H7 (cell line): ENCODE measurements at regions not wholly inside any gene's neighbourhood (a gene's known extent, or its start where the extent isn't known, plus 50 kb on each side); places are given as distances from the start of the nearest gene placed in this dataset.
"Not testable (repeated sequence)": the region's sequence is repeated elsewhere in the genome, so short reads cannot be mapped to it uniquely, and the experiment has no call there.

Experiments
- DNase-seq: peaks from one replicate; pipeline ENCODE4 v3.0.0; 2012
- H3K27me3 ChIP-seq: 2 replicates; pipeline ENCODE4 v1.6.0; 2011; ENCODE audit warnings: mild to moderate bottlenecking, low read length; ENCODE audit not compliant: control insufficient read depth, insufficient read depth
- H3K36me3 ChIP-seq: replicated peaks from 2 replicates; pipeline ENCODE4 v1.5.1; 2011; ENCODE audit warnings: low read length; ENCODE audit not compliant: control insufficient read depth, insufficient read depth
- H3K4me3 ChIP-seq: 2 replicates; pipeline ENCODE4 v1.5.1; 2011; ENCODE audit warnings: low read depth, mild to moderate bottlenecking, control low read depth, low read length, moderate library complexity; ENCODE audit not compliant: insufficient read depth

DNA sequence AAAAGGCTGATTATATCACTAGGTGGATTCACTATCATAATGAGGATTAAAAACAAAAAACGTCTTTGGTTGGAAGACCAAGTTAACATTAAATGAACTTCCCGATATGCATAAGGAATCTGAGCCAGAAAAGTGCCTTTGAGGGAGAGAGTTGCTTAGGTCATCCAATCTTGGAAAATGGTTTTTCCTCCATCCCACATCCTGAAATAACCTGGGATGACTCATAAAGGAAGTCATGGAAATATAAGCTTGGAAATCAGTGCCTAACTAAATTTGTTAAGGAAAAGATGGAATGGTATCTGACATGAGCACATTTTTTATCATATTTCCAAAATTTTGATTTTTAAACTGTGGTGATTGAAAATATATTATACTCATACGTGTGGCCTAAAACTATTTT, 66.0 kb downstream of the KBTBD8 start:
- H3K4me3 ChIP-seq: no peak overlapping the region
- DNase-seq: no peak
- H3K36me3 ChIP-seq: no peaks in the 10 kb centered on the region
- H3K27me3 ChIP-seq: no peaks in the 10 kb centered on the region

DNA sequence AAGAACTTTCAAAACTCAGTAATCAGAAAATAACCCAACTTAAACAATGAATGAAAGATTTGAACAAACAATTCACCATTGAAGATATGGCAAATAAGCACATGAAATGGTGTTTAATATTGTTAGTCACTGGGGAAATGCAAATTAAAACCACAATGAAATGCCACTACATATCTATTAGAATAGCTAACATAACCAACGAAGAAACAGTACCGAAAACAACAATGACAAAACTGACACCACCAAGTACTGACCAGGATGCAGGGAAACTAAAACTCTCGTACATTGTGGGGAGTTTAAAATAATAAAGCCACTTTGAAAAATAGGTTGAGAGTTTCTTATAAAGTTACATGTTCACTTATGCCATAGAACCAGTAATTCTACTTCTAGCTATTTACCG, 69.1 kb downstream of the KBTBD8 start:
- no peak for DNase-seq
- no peaks in the 10 kb centered on the region for H3K27me3 ChIP-seq
- H3K4me3 ChIP-seq: no peak overlapping the region
- H3K36me3 ChIP-seq: no peaks in the 10 kb centered on the region

DNA sequence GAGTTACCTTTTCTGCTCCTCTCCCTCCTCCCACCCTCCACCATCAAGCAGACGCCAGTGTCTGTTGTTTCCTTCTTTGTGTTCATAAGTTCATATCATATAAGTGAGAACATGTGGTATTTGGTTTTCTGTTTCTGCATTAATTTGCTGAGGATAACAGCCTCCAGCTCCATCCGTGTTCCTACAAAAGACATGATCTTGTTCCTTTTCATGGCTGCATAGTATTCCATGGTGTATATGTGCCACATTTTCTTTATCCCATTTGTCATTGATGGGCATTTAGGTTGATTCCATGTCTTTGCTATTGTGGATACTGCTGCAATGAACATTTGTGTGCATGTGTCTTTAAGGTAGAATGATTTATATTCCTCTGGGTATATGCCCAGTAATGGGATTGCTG, 74.5 kb downstream of the KBTBD8 start:
- not testable (repeated sequence) for DNase-seq, H3K4me3 ChIP-seq, H3K27me3 ChIP-seq, H3K36me3 ChIP-seq

- DNase-seq: no peak
- no peaks in the 10 kb centered on the region for H3K36me3 ChIP-seq
- no peaks in the 10 kb centered on the region for H3K27me3 ChIP-seq
- H3K4me3 ChIP-seq: no peak overlapping the region
These were observed 75.7 kb downstream of the KBTBD8 start for GRCh38 chr3:67073812-67074211.

DNA sequence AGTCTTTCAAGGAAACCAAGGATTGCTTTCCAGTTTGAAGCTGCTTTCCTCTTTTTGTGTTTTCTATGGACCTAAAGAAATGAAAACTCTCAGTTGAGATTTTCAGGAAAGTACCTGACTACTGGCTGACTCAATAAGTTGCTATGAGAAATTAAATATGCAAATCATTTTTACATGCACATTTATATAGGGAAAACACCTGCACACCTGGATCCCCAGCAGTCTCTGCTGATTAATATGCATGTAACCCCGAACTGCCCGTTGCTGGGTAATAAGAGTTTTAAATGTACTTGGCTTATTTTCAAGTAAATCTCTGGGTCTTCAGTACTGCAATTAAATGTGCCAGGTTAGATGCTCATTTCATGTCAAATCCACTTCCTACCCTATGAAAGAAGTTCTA, 77.2 kb downstream of the KBTBD8 start:
- no peak for DNase-seq
- Histone ChIP-seq H3K4me3 (no peak overlapping the region), H3K27me3 (no peaks in the 10 kb centered on the region), H3K36me3 (no peaks in the 10 kb centered on the region)

DNA sequence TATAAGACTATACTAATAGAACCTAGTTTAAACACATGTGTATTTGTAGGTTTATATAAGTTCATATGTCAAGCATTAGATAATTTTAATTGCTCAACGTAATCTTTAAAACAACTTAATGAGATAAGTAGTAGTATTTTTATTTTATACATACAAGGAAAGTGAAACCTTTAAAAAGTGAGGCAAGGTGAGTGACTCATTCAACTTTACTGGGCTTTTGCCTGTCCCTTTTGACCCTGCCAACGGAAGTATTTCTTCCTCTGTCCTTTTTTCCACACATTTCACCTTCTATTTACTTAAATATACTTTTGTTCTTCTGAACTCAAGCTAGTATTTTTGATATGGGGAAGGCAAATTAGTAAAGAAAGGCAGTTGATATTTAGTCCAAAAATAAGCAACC, 78.5 kb downstream of the KBTBD8 start:
- H3K36me3 ChIP-seq: no peaks in the 10 kb centered on the region
- no peak for DNase-seq
- no peak overlapping the region for H3K4me3 ChIP-seq
- H3K27me3 ChIP-seq: no peaks in the 10 kb centered on the region

DNA sequence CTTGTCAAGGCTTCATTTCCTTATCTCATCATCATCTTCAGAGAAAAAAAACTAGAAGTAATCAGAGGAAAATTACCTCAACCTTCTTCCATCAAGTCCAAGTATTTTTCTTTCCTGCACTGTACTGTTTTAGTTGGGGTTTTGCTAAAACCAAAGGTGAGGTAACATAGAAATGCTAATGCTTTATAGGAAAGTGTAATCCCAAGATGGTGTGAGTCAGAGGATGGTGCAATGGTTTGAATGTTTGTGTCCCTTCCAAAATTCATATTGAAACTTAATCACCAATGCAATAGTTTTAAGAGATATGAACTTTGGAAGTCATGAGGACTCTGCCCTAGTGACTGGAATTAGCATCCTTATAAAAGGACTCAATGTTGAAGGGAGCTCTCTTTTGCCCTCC, 79.5 kb downstream of the KBTBD8 start:
- no peak for DNase-seq
- H3K4me3 ChIP-seq: no peak overlapping the region

DNA sequence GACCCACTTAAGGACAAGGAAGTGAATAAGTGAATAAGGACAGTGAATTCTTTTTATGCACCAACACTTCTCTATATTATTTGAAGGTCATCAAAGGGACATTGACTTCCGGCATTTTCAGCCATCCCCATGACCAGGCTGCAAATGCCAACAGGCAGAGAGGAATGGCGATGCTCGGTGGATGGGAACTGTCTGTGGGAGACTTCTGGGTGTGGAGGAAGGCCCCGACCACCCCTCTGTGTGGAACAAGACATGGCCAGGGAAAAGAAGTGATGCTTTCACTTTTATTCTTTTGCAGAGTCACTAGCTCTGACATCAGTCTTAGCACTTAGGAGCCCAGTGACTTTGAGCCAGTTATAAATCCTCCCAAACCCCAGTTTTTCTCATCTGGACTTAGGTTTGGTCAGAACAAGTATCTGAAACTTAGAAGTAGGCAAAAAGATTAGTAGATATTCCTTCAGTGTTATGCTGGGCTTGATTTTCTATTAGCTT, 84.5 kb downstream of the KBTBD8 start:
- DNase-seq: no peak
- H3K36me3 ChIP-seq: no peaks in the 10 kb centered on the region
- no peaks in the 10 kb centered on the region for H3K27me3 ChIP-seq
- H3K4me3 ChIP-seq: no peak overlapping the region

More for the DNA sequence above, 79.5 kb downstream of the KBTBD8 start:
- Histone ChIP-seq H3K27me3 (no peaks in the 10 kb centered on the region), H3K36me3 (no peaks in the 10 kb centered on the region)

- Histone ChIP-seq H3K36me3 (no peaks in the 10 kb centered on the region), H3K27me3 (no peaks in the 10 kb centered on the region), H3K4me3 (no peak overlapping the region)
- DNase-seq: no peak
These were observed 85.2 kb downstream of the KBTBD8 start for GRCh38 chr3:67083277-67083676.

GRCh38 chr3:67087788-67088187, 89.7 kb downstream of the KBTBD8 start:
- H3K4me3 ChIP-seq: no peak overlapping the region
- no peak for DNase-seq
- no peaks in the 10 kb centered on the region for H3K36me3 ChIP-seq
- no peaks in the 10 kb centered on the region for H3K27me3 ChIP-seq

- no peaks in the 10 kb centered on the region for H3K36me3 ChIP-seq
- DNase-seq: no peak
- no peaks in the 10 kb centered on the region for H3K27me3 ChIP-seq
- H3K4me3 ChIP-seq: no peak overlapping the region
These were observed 92.4 kb downstream of the KBTBD8 start for GRCh38 chr3:67090474-67090873.

DNA sequence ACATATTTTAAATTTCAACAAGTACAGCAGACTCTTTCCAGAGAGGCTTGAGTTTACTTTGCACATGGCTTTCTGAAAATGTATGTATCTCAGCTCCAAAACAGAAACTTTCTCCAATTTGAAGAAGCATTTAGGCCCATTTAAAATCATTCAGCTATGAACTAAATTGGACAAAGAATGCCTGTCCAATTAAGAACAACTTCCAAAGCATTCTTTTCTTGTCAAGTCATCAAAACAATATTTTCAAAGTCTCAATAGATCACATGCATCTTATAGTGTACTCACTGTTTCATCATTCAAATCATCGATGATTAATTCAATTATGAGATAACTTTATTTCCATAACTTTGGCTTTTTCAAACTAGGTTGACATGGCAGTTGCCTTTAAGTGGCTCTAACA, 95.2 kb downstream of the KBTBD8 start:
- no peak overlapping the region for H3K4me3 ChIP-seq
- H3K27me3 ChIP-seq: no peaks in the 10 kb centered on the region
- no peak for DNase-seq
- no peaks in the 10 kb centered on the region for H3K36me3 ChIP-seq

DNA sequence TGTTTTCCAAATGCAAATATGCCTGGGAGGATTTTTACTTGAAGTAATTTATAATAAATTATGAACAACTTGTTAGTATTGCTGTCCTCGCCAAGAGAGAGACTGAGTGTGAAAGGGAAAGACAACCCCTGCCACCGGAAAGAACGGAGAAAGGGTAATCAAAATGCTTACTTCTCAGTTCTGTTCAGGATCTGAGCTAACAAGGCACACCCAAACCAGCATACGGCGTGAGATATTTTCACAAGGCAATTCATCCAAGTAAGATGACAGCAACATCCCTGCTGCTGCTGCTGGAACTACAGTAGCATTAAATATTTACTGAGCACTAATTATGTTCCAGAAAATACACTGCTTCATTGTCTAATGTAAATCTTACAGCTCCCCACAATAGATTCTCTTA, 96.1 kb downstream of the KBTBD8 start:
- Histone ChIP-seq H3K27me3 (no peaks in the 10 kb centered on the region), H3K36me3 (no peaks in the 10 kb centered on the region), H3K4me3 (no peak overlapping the region)
- no peak for DNase-seq

- Histone ChIP-seq H3K27me3 (no peaks in the 10 kb centered on the region), H3K36me3 (no peaks in the 10 kb centered on the region), H3K4me3 (no peak overlapping the region)
- no peak for DNase-seq
These were observed 96.7 kb downstream of the KBTBD8 start for GRCh38 chr3:67094774-67095173.

GRCh38 chr3:67104388-67104787, 106.3 kb downstream of the KBTBD8 start:
- no peaks in the 10 kb centered on the region for H3K36me3 ChIP-seq
- H3K27me3 ChIP-seq: no peaks in the 10 kb centered on the region

DNA sequence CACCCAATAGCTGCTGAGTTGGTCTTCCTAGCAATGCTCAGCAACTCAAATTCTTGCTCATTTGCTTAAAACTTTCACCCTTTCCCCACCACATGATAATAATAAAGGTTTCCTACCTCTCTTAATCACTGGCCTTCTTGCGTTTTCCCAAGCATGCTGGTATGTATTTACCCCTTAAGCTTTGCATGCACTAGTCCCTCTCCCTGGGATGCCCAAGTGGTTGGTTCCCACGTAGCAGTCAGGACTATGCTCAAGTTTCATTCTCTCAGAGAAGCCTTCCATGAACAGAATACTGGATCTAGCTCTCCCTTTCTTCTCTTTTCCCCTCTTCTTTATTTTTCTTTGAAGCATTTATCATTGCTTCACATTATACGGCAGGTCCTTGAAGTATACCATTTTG, 108.8 kb downstream of the KBTBD8 start:
- DNase-seq: no peak
- H3K4me3 ChIP-seq: no peak overlapping the region
- H3K36me3 ChIP-seq: no peaks in the 10 kb centered on the region
- no peaks in the 10 kb centered on the region for H3K27me3 ChIP-seq

More at GRCh38 chr3:67104388-67104787, 106.3 kb downstream of the KBTBD8 start:
- no peak overlapping the region for H3K4me3 ChIP-seq
- no peak for DNase-seq
